HG02852 (cell line): ENCODE measurements at regions not wholly inside any gene's neighbourhood (a gene's known extent, or its start where the extent isn't known, plus 50 kb on each side); places are given as distances from the start of the nearest gene placed in this dataset.
A peak's percentile ranks its signal among the peaks of the same experiment; 100 is the strongest.

Experiments used
- ATAC-seq: cut with Tn5 transposase; IDR thresholded peaks from one replicate; pipeline ENCODE4 v1.9.1; 2021; ENCODE audit warnings: mild to moderate bottlenecking, moderate library complexity; ENCODE audit not compliant: unreplicated experiment

- ATAC-seq: peak; percentile 58
These were observed 91.8 kb upstream of the TNC start for GRCh38 chr9:115209601-115210306.

- ATAC-seq: no peak
These were observed 92.7 kb upstream of the TNC start for GRCh38 chr9:115210699-115211098.

DNA sequence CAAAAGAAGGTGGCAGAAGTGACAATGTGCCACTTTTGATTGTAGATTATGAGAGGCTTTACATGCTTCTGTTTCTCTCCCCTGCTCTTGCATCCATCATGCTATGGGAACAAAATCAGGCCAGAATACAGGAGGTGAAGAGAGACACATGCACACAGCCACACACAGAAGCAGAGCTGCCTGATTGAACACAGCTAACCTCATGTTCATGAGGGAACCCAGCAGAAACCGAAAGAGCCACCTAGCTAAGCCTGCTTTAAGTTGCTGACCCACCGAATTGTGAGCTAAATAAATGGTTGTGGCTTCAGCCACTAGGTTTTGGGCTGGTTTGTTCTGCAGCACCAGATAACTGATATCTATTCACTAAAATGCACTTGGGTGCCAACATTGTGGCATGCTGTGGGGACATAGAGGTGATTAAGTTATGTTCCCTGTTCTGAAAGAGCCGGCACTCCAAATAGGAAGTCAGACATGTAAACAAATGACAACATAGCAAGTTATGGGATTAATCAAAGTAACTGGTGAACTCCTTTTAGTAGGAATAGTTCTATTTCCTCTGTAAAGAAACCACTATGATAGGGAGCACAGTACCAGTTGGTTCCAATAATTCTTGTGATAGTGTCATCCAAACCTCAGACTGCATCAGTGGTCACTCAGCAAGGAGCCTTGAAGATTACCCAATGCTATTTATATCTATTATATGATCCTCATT, 93.6 kb upstream of the TNC start:
- peak; percentile 59 for ATAC-seq

DNA sequence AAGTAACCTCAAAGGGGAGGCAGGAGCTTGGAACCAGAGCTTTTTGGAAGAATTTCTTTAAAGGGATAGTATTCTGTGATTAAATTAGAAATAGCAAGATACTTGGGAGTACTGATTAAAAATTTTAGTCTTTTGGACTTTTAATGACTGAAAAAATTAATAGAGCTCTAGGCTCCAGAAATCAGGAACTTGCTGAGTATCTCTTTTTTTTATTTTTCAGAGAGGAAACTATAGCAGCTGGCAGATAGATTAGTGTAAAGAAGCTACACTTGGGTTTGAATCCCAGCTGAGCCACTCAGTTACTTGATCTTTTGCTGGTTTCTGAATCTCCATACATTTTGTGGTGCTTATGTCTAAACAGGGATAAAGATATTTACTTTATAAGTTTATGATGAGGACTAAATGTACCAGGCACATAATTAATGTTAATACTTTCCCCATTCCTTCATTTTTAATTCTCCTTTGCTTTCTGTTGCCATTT, 94.2 kb upstream of the TNC start:
- ATAC-seq: no peak

DNA sequence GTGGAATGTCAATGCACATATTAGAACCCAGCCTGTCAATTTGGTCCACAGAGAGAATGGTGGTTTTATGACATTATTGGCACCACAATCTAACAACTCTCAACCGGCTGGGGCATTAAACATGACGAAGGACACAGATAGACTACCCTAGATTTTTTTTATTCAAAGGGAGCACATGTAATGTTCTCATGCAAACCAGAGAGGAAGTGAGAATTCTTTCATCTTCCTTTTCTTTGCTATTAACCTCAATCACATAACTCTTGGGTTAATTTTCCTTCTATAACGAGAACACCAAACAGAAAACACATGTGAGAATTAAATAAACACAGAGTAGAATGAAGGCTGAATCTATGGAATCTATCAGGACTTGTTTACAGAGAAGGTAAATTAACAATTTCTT, 94.9 kb upstream of the TNC start:
- ATAC-seq: no peak

DNA sequence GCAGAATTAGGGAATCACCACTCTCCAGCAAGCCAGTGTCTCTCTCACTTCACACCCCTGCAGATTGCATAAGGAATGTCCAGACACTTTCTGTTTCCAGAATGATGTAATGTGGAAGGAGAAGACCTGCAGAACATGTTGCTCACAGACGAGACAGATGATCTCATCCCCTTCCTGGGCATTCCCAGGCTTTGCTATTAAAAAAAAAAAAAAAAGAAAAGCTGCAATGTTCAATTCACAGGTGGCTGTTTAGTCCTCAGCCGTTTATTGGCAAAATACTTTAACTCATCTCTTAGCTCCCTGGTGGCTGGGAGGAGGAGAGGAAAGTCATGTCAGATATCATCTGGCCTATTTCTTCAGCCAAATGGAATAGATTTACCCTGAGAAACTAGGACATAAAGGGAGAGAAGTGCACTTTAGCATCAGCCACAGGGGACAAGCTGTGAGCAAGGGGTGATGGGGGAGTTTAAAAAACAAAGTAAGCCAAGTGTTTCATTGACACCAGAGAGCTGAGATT, 95.9 kb upstream of the TNC start:
- ATAC-seq: no peak

GRCh38 chr9:115216873-115217272, 98.9 kb upstream of the TNC start:
- no peak for ATAC-seq

GRCh38 chr9:115220319-115221005, 102.5 kb upstream of the TNC start:
- no peak for ATAC-seq

DNA sequence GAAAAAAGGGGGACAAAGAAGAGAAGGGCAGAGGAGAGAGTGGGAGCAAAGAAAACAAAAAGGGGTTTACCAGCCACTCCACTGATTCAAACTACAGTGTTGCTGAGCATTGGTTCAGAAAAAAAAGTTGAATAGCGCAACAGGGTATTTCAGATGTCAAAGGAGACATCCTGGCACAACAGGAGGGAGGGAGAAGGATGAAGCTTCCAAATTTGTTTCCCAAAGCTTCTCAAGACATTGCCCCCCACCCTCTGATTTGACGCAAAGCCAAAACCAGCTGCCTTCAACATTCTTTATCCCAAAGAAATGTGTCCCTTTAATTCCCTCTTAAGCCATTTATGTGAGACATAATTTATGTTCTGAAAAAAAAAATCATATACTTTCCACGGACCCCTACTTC, 105.5 kb upstream of the TNC start:
- no peak for ATAC-seq

DNA sequence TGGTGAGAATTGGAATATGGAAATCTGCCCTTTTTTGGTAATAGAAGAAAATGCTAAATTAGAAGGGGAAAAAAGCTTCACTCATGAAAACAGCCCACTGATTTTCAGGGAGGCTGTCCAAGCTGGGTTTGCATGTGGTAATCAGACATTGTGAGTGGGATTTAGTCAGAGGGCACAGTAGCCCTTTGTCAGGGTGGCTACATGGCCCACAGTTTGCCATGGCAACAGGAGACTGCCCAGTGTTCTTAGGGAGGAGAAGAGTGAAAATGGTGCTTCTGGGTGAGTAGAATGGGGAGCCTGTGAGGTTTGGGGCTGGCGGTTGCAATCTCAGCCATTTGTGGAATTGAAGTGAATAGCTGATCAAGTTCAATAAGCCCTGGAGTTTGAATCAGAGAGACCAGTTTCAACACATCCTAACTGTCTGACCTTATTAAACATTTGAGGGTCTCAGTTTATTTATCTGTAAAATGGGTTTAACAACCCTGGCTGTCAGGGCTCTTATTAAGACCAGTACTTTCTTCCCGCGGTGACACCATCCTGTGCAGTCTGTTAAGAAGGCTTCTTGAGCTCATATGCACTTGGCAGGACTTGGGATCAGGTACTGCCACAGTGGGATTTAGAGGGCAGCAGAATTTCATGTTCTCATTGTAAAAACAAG, 107.6 kb upstream of the TNC start:
- ATAC-seq: no peak

- no peak for ATAC-seq
These were observed 108.2 kb upstream of the TNC start for GRCh38 chr9:115226152-115226551.

DNA sequence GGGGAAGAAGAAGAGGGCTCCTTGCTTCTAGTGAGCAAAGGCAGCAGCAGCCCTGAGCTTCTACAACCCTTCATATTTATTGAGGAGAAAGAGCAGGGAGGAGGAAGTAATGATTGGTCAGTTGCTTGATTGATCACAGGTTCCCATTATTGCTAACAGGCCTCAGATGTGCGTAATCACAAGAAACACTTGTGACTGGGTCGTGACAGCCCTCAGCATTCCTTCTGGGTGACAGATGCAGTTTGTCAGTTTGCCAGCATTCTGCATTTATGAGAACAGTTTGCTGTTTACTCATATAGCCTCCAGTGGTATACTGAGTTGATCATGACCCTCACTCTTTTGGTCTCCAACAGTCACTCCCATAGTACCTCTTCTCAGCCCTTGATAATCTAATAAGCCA, 111.5 kb upstream of the TNC start:
- no peak for ATAC-seq

GRCh38 chr9:115230924-115231515, 113.1 kb upstream of the TNC start:
- no peak for ATAC-seq

GRCh38 chr9:115232181-115232774, 114.3 kb upstream of the TNC start:
- no peak for ATAC-seq

DNA sequence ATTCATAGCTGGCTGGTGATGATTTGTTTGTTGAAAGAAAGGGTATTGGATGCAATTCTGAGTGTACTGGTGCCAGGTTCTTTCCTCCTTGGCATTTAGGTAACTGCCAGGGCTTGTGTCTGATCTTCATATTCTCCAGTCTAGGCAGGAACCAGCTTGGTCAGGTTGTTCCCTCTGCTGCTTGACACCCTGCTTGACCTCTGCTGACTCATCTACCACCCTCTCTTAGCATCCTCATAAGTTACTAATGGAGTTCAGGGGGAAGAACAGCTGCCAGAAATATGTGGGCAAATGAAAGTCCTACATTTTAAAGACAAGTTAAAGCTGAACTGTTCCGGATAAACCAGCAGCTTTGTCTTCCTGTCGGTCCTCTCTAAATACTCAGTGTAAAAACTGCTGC, 116.1 kb upstream of the TNC start:
- peak; percentile 47 for ATAC-seq

- no peak for ATAC-seq
These were observed 117.3 kb upstream of the TNC start for GRCh38 chr9:115235221-115235620.

DNA sequence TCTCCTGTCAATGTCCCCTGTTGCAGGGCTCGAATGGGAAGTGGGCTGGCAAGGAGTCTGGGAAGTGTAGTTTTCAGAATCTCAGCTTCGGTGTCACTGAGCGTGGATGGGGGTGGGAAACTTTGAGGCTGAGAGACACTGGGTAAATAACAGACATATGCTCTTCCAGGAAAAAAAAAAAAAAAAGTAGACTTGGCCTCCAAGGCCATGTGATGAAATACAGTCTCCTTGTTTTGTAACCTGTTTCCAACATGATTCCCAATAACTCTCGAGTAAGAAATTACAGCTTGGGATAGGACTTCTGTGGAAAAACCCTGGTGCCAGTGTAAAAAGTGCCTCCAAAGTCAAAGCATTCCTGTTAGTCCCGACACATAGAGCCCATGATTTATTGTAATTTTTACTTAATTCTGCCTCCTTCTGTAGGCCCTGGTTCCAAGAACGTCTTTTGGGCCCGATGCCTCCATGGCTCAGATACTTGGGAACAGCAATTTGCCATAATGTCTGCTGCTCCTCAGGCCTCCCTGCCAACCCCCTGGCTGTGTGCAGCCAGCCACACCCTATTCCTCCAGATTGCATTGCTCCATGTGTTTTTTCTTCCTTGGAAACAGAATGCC, 119.5 kb upstream of the TNC start:
- ATAC-seq: no peak

GRCh38 chr9:115240676-115241075, 122.7 kb upstream of the TNC start:
- ATAC-seq: no peak

GRCh38 chr9:115241641-115242040, 123.7 kb upstream of the TNC start:
- no peak for ATAC-seq

GRCh38 chr9:115249488-115249887, 131.5 kb upstream of the TNC start:
- no peak for ATAC-seq
